ENCODE measurements at regions not wholly inside any gene's neighbourhood (a gene's known extent, or its start where the extent isn't known, plus 50 kb on each side); places are given as distances from the start of the nearest gene placed in this dataset.
A peak's percentile ranks its signal among the peaks of the same experiment; 100 is the strongest.

DNA sequence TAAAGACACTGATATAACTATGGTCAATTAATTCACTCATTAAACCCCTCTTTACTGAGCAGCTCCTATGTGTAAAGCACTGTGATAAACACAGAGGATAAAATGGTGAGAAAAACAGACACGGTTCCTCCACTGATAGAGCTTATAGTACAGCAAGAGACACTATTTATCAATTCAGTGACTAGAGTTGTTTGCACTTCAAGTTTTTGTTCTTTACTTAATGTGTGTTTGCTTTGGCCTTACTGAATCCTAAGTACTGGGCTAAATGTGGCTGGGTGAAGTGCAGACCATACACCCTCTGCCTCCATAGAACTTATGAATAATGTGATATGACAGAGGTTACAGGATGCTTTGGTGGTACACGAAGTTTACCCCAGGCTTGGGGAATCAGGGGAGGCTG, 80.1 kb upstream of the ITGA1 start:
- intact Hi-C loops (cut with DNase I): no loop called here
- H3K27me3 ChIP-seq: no peaks in the 10 kb centered on the region
- no peaks in the 10 kb centered on the region for H3K36me3 ChIP-seq
- no peak overlapping the region for H3K27ac ChIP-seq
- no peak overlapping the region for H3K4me3 ChIP-seq (replicated peaks in 1 of 3)
- no peaks in the 10 kb centered on the region for H3K9me3 ChIP-seq
- no peak for DNase-seq
- no peak for TF ChIP-seq POLR2A (IDR thresholded peaks at IDR 0.05)
- TF ChIP-seq, protein P1, sequence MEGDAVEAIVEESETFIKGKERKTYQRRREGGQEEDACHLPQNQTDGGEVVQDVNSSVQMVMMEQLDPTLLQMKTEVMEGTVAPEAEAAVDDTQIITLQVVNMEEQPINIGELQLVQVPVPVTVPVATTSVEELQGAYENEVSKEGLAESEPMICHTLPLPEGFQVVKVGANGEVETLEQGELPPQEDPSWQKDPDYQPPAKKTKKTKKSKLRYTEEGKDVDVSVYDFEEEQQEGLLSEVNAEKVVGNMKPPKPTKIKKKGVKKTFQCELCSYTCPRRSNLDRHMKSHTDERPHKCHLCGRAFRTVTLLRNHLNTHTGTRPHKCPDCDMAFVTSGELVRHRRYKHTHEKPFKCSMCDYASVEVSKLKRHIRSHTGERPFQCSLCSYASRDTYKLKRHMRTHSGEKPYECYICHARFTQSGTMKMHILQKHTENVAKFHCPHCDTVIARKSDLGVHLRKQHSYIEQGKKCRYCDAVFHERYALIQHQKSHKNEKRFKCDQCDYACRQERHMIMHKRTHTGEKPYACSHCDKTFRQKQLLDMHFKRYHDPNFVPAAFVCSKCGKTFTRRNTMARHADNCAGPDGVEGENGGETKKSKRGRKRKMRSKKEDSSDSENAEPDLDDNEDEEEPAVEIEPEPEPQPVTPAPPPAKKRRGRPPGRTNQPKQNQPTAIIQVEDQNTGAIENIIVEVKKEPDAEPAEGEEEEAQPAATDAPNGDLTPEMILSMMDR (IDR thresholded peaks at IDR 0.05): no peak
- peaks cover 0 to 18% of the 10 kb centered on the region in 2 donors for H3K4me1 ChIP-seq
- WGBS, 2 donors: 64 to 67% methylated on average over 2 of the region's 2 CpGs

DNA sequence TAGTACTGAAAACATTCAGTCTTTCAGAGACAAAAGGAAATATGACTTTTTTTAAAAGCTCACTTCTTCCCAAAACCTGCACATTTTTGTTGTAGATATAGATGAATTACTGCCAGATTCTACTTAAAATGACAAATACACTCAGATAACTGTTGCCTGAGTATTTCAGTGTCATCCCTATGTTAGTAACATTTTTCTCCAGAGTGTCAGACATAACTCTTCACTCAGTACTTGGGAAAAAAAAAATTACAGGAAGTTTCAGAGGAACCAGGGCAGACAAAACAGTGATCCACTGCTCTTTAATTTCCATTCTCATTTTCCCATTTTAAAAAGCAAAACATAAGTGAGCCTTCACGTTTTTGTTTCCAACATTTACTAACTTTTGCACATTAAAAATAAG, 79.3 kb upstream of the ITGA1 start:
- H3K4me1 ChIP-seq: peaks cover 0 to 18% of the 10 kb centered on the region in 2 donors
- TF ChIP-seq, protein P1 (IDR thresholded peaks at IDR 0.05): no peak
- no peak overlapping the region for H3K27ac ChIP-seq
- no peaks in the 10 kb centered on the region for H3K36me3 ChIP-seq
- no peak for DNase-seq
- H3K27me3 ChIP-seq: no peaks in the 10 kb centered on the region
- intact Hi-C loops (cut with DNase I): no loop called here
- 35 to 47% methylated on average over 1 of the region's 1 CpG for whole genome bisulfite sequencing, 2 donors
- H3K4me3 ChIP-seq (replicated peaks in 1 of 3): no peak overlapping the region
- no peaks in the 10 kb centered on the region for H3K9me3 ChIP-seq

DNA sequence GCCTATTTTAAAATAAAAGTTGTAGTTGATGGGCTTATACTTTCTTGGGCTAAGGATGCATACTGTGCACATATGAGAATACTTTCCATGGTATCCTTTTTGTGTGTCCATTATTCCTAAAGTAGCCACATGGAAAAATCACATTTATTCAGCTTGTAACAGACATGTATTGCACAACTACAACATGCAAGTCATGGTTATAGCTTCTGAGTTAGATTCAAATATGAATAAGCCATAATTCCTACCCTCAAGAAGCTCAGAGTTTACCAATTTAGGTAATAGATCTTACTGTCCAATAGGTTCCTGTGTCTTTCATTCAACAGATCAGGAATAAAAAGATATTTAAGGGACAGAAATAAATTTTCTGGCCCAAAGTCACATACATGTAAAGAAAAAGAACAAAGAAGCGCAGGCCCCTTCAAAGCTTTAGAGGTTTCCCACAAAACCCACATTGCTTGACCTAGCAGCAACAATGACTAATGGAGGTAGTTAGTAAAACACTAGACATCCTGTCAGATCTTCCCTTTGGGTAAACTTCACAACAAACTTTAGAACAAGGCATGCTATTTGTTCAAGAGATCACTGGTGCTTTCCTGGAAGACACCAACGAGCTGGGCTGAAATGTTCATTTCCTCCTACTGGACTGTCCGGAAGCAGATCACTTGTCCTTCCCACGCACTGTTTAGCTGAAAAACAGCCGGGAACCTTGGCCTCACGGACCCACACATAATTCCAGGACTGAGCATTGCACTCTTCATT, 78.4 kb upstream of the ITGA1 start:
- WGBS, 2 donors: 49 to 54% methylated on average over 6 of the region's 6 CpGs
- H3K27ac ChIP-seq: peak overlapping the region in 1 of 3 donors; percentile 11
- H3K27me3 ChIP-seq: no peaks in the 10 kb centered on the region
- TF ChIP-seq, protein P1 (IDR thresholded peaks at IDR 0.05): no peak
- TF ChIP-seq POLR2A (IDR thresholded peaks at IDR 0.05): no peak
- no peak overlapping the region for H3K4me3 ChIP-seq (replicated peaks in 1 of 3)
- no peaks in the 10 kb centered on the region for H3K9me3 ChIP-seq
- intact Hi-C loops (cut with DNase I): no loop called here
- peaks cover 0 to 18% of the 10 kb centered on the region in 2 donors for H3K4me1 ChIP-seq
- H3K36me3 ChIP-seq: no peaks in the 10 kb centered on the region
- DNase-seq: no peak

DNA sequence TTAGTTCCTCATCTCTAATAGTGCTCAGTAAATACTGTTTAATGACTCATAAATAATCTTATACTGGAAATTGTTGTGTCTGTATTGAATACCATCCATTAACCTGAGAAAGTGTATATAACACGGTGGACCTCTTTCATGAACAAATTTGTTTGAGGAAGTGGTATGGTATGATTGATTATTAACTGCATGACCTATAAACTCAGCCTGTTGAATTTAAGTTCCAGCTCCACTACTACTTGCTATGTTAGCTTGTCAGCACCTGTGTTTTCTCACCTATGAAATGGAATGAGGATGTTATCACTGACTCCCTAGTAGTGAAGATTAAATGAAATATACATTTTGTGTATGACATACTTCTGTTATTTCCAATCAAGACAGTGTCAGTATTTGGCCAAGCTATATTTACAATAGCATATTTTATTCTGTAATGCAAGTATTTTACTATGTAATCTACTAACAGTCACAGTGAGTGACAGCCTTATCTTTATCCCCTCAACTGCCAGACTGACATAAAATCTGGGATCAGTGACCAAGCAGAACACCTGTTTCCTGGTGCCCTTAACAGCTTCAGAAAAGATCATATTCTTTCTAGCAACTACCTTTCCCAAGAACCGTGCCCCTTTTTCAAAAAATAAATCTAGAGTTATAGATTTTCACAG, 77.3 kb upstream of the ITGA1 start:
- H3K4me1 ChIP-seq: peaks cover 0 to 18% of the 10 kb centered on the region in 2 donors
- H3K27ac ChIP-seq: peak overlapping the region in 1 of 3 donors; percentile 11
- intact Hi-C loops (cut with DNase I): no loop called here
- H3K4me3 ChIP-seq (replicated peaks in 1 of 3): no peak overlapping the region
- no peaks in the 10 kb centered on the region for H3K9me3 ChIP-seq
- no peaks in the 10 kb centered on the region for H3K36me3 ChIP-seq
- H3K27me3 ChIP-seq: no peaks in the 10 kb centered on the region
- DNase-seq: no peak
- 76 to 81% methylated on average over 2 of the region's 2 CpGs for WGBS, 2 donors
- no peak for TF ChIP-seq POLR2A (IDR thresholded peaks at IDR 0.05)
- TF ChIP-seq, protein P1 (IDR thresholded peaks at IDR 0.05): no peak

DNA sequence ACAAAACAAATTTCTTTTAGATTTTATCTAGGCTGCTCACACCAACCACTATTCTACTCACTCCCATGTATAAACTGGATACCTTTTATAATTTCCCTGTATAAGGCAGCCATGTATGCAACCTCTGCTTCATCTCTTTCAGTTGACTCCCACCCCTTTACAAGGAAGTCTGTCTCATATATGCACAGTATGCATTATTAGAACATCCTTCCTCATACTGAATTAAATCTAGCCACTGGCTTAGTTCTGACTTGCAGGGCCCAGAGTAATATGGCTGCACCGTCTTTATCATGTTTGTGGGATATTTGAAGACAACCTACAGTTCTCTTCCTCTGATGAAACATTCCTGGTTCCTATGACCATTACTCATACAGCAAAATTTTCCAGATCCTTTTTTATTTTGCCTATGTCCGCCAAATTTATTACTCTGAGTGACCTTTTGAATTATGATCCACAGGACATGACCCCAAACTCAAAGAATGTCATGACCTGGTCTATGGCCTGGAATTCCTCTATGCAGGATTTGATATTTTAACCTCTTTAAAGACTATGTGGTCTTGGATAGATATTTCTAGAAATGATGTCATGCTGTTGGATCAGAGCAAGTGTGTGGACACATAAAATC, 76.6 kb upstream of the ITGA1 start:
- no peak overlapping the region for H3K27ac ChIP-seq
- intact Hi-C loops (cut with DNase I): no loop called here

More for the DNA sequence above, 76.6 kb upstream of the ITGA1 start:
- DNase-seq: no peak
- TF ChIP-seq POLR2A (IDR thresholded peaks at IDR 0.05): no peak
- TF ChIP-seq, protein P1 (IDR thresholded peaks at IDR 0.05): no peak
- no peak overlapping the region for H3K4me3 ChIP-seq (replicated peaks in 1 of 3)
- H3K36me3 ChIP-seq: no peaks in the 10 kb centered on the region
- WGBS, 2 donors: 75 to 78% methylated on average over 2 of the region's 2 CpGs
- no peaks in the 10 kb centered on the region for H3K9me3 ChIP-seq
- H3K4me1 ChIP-seq: peaks cover 0 to 18% of the 10 kb centered on the region in 2 donors
- H3K27me3 ChIP-seq: no peaks in the 10 kb centered on the region
